ENCODE measurements at regions not wholly inside any gene's neighbourhood (a gene's known extent, or its start where the extent isn't known, plus 50 kb on each side); places are given as distances from the start of the nearest gene placed in this dataset.

- no peaks in the 10 kb centered on the region for H3K36me3 ChIP-seq (ENCODE audit: control insufficient read depth in 2 of 2, insufficient read depth in 2 of 2, low read length in 1 of 2)
- SMC1A ChIA-PET (ENCODE audit: uncharacterized antibody, unreplicated experiment), result no interaction called here
- no peak for ATAC-seq
- WGBS (ENCODE audit: insufficient coverage, insufficient replicate concordance, low lambda C conversion rate, missing lambda C conversion rate), result 0% methylated on average over 1 of the region's 1 CpG
- H2AFZ ChIP-seq (ENCODE audit: control insufficient read depth, low read depth, low read length), result no peak overlapping the region
- BruUV-seq (replicated peaks), result no TSS peak
- no peaks in the 10 kb centered on the region for H3K9me3 ChIP-seq (replicated peaks; ENCODE audit: control insufficient read depth, insufficient read depth, low read length)
- no peaks in the 10 kb centered on the region for H3K79me2 ChIP-seq (ENCODE audit: control insufficient read depth, insufficient read depth, low read length)
- POLR2A ChIA-PET, result no interaction called here
- H3K9ac ChIP-seq (ENCODE audit: control insufficient read depth, insufficient read depth, low read length), result no peak overlapping the region
- RAD21 ChIA-PET (ENCODE audit: unreplicated experiment), result no interaction called here
- in situ Hi-C loops (cut with MboI), result no loop called here
- no peak overlapping the region for H3K27ac ChIP-seq (ENCODE audit: control insufficient read depth, insufficient read depth)
- no peak overlapping the region for H3K4me2 ChIP-seq (ENCODE audit: control insufficient read depth, insufficient read depth)
- no peaks in the 10 kb centered on the region for H3K4me1 ChIP-seq (ENCODE audit: control insufficient read depth, insufficient read depth, low read length)
- CTCF ChIA-PET, result no interaction called here
- FAIRE-seq, result no peak
- intact Hi-C loops (cut with micrococcal nuclease; ENCODE audit: unreplicated experiment), result no loop called here
- DNase-seq (ENCODE audit: low read depth, low spot score), result no peak
- H4K20me1 ChIP-seq (ENCODE audit: control insufficient read depth, insufficient read depth), result no peaks in the 10 kb centered on the region
- no peak overlapping the region for H3K4me3 ChIP-seq
- no peaks in the 10 kb centered on the region for H3K27me3 ChIP-seq (replicated peaks in 1 of 2; ENCODE audit: control insufficient read depth in 2 of 2, insufficient read depth in 2 of 2, low read length in 1 of 2)
- TF ChIP-seq JUNB (IDR thresholded peaks at IDR 0.05) (no peak), REST (IDR thresholded peaks at IDR 0.05; ENCODE audit: low read depth, low read length) (no peak), SMAD1 (IDR thresholded peaks at IDR 0.05; ENCODE audit: low read depth, partially characterized antibody) (no peak), ZNF207 (IDR thresholded peaks at IDR 0.05; ENCODE audit: borderline replicate concordance) (no peak), NKRF (conservative IDR thresholded peaks at IDR 0.05) (no peak), ATF3 (IDR thresholded peaks at IDR 0.05; ENCODE audit: borderline replicate concordance, extremely low read depth, low read depth, low read length) (no peak), CHD1 (IDR thresholded peaks at IDR 0.05; ENCODE audit: low read depth, low read length) (no peak), ASH2L (IDR thresholded peaks at IDR 0.05; ENCODE audit: borderline replicate concordance, low read depth) (no peak), DPF2 (IDR thresholded peaks at IDR 0.05) (no peak), STAT1 (conservative IDR thresholded peaks at IDR 0.05) (no peak), CHD2 (IDR thresholded peaks at IDR 0.05; ENCODE audit: borderline replicate concordance, low read depth, low read length) (no peak), IRF5 (IDR thresholded peaks at IDR 0.05; ENCODE audit: borderline replicate concordance) (no peak), ZNF384 (IDR thresholded peaks at IDR 0.05; ENCODE audit: borderline replicate concordance, low read depth, low read length) (no peak), ZBTB33 (IDR thresholded peaks at IDR 0.05) (no peak)
These were observed 197.1 kb downstream of the CAVIN4 start for GRCh38 chr9:100774962-100775361.
